HG03460 (cell line): ENCODE measurements at regions not wholly inside any gene's neighbourhood (a gene's known extent, or its start where the extent isn't known, plus 50 kb on each side); places are given as distances from the start of the nearest gene placed in this dataset.
"Not testable (repeated sequence)": the region's sequence is repeated elsewhere in the genome, so short reads cannot be mapped to it uniquely, and the experiment has no call there.

Source experiments
- ATAC-seq: cut with Tn5 transposase; IDR thresholded peaks from one replicate; pipeline ENCODE4 v1.9.1; 2021; ENCODE audit not compliant: unreplicated experiment

DNA sequence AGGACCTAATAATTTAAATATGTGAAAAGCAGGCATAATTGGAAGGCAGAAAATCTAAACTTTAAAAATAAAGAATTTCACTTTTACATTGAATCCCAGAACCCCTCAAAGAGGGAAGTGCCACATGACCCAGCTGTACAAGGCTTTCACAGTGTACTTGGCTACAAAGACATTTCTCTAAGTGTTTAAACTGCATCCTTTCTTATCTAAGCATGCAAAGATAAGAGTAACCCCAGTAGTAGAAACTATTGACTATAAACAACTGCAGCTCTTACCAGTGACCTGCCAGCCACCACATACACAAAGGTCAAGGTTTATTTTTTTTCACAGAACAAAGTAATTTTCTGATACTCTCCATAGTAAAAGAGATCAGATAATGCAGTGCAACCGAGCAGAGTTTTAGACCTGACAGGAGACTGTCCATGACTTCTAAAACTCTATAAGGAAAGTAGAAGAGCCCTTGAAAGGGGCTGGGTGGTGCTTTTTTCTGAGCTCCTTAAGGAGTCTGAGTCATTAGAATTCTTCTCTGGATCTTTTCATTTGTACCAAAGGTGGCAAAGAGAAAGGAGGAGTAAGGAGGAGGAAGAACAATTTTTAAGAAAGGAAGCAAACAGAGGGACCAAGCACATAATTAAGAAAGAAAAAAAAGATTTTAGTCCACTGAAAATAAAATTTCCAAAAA, 750.6 kb downstream of the PRIM2 start:
- ATAC-seq: not testable (repeated sequence)

DNA sequence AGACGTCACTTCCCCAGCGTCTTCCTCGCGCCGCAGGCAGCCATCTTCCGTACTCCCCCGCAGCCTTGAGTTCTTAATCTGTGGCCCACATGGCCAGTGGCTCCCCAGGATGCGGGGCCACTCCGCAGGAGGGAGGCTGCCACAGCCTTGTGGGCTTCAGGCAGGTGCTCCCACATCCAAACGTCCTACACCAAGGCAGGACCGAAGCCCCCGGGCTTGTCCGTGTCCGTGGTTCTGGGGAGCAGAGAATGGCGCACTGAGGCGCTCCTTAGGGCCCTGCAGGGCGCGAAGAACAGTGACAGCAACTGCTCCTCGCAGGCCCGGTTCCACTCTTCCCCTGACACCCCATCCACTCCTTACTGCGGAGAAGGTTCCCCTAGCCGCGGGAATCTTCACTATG, 755.8 kb downstream of the PRIM2 start:
- no peak for ATAC-seq

DNA sequence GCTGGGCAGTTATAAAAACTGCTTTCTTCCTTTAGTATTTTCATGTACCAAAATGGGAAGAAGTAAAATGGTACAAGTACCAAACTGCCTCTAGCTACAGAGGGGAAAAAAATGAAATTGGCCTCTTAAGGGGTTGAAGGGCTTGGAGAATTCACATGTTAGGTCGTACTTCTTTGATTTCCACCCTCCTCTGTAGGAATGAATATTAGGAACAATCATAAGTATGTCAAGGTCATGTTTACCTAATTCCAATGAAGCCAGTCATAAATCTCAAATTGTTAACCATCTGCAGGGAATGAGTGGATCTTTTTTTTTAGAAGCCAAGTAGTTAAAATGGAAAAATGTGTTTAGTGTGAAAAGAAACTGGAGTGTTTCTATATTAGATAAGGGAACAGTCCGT, 772.6 kb downstream of the PRIM2 start:
- ATAC-seq: not testable (repeated sequence)

DNA sequence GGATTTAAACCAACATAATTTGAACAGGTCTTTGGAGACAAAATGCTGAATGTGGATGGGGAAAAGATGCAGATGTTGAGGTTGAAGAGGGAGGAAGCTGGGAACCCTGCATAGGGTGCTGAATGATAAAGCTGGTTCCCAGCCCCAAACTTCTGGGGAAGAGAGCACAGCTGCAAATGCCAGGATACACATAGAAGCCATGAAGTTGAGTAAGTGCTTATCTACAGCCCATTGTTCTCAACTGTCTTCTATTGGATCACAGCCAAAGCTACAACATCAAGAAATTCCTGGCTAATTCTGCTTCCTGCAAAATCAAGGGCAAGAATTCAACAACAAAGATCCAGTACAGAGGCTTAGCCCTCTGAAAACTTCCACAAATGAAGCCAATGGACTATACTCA, 779.8 kb downstream of the PRIM2 start:
- not testable (repeated sequence) for ATAC-seq

DNA sequence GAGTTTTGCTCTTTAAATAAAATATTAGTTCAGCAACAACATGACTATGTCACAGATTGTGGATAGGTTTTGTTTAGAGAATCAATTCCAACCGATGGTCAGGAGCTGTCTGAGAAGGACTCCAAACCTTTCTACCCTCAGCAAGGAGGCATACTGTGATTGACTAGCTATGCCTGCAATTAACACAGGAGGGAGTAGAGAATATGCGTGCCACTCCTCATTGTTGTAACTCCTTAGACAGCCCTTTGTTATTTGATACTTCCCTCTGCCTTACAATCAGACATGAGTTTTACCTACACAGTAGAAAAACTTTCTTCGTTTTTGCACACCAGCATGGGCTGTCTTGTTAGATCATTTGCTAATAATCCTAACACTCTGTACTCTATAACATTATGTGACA, 796.5 kb downstream of the PRIM2 start:
- ATAC-seq: no peak

DNA sequence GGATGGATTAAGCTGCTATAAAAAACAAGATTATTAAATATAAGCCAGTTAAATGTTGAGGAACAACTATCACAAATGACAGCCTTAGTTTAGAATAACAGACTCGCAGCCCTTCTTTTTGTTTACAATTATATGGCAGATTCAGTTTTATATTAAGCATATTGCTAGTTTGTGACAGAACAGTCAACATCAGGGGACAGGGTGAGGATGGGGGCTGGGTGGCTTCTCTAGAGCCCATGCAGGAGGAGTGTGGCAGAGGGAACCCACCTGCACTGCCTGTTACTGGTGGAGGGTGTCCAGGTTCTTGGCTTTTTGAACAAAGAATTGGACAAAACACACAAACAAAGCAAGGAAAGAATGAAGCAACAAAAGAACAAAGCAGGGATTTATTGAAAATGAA, 799.7 kb downstream of the PRIM2 start:
- ATAC-seq: not testable (repeated sequence)

DNA sequence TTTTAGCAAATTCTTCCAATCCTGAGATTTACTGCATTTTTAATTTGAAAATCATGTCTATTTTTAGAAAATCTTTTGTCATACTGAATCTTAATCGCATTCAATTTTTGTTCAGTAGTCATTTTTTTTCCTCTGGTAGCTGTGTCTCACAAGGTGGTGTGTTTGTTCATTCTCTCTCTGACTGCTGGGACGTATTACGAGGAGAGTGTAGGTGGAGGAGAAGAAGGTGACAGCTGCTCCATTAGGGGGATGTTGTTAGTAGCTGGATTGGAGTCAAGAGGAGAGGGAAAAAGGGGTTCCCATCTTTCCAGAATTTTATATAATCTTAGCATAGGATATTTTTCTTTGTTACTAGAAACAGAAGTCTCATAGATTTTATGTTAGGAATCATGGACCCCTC, 804.2 kb downstream of the PRIM2 start:
- not testable (repeated sequence) for ATAC-seq

DNA sequence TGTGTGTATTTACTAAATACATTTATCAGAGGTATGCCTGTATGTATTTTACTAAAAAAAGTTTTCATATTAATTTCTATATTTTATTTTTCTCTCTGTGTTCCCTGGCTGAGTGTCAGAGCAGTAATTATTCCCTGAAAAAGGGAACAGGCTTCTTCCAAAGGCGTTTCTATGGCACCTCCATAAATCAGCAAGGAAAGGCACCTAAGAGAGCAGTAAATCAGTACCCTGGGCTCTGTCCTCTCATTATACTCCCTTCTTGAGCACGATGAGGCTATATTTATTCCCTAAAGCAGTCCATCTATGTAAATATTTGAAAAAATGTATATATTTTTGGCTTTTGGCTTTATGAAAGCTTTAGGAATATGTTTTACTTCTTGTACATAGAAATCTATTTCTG, 806.3 kb downstream of the PRIM2 start:
- not testable (repeated sequence) for ATAC-seq

DNA sequence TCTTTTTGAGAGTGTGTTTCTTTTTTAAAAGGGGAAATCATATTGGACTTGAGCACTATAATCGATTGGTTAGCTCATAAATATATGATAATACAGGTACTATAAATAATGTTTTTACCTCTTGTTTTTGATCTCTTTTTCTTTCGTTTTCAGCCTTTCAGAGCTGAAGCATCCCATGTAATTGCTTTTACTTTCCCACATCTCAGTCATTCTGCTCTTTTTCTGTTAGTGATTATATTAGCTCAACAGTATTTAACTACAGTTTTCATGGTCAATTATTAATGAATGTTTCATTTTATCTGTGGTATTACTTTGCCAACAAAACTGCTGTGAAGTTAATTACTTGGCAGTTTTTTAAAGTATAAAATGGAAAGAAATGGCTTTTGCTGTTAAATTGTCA, 811.1 kb downstream of the PRIM2 start:
- not testable (repeated sequence) for ATAC-seq

DNA sequence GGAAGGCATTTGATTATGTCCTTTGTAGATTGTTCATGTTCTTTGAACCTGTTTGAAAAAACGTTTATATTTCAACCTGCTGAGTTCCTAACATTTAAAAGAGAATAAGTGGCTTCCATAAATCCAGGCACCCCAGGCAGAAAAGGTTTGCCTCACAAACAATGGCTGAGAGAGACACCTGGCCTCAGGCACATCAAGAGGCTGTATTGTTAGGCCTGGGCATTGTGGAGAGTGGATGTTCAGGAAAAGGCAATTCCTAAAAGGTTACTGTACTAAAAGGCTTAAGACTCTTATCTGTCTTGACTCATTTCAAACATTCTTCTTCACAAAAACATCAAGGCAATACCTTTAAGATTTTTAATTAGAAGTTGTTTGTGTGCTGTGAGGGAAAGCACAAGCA, 811.7 kb downstream of the PRIM2 start:
- ATAC-seq: not testable (repeated sequence)

DNA sequence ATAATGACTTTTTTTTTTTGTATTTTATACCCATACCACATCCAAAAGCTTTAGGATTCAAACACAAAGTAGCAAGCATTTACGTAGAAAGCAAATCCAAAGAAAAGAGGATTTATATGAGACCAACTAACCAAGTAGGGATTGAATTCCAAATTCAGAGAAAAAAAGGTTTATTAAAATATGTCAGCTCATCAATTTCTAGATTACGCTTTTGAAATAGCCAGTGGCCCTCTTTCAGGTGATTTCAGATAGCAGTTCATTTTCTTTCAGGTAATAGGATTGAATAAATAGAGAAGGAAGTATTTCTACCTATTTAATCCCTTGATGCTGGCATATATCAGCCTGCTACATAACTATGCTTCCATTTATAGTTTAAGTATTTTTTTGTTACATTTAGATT, 822.3 kb downstream of the PRIM2 start:
- ATAC-seq: not testable (repeated sequence)

DNA sequence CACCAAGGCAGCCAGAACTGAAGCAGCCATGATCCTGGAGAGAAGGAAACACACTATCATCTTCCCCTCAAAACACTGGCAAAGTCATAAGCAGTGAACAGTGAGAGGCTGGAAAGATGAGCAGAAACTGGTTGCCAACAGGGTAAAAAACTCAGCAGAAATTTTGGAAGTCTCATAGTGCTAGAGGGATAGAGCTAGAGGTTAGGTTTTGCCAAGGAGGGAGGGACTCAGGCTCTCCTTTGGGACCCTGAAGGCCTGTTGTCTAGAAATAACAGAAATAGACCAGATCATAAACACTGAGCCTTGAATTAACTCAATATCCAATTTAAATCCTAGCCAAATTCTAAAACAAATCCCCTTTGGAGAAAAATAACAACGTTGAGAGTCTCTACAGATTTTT, 853.6 kb downstream of the PRIM2 start:
- not testable (repeated sequence) for ATAC-seq

DNA sequence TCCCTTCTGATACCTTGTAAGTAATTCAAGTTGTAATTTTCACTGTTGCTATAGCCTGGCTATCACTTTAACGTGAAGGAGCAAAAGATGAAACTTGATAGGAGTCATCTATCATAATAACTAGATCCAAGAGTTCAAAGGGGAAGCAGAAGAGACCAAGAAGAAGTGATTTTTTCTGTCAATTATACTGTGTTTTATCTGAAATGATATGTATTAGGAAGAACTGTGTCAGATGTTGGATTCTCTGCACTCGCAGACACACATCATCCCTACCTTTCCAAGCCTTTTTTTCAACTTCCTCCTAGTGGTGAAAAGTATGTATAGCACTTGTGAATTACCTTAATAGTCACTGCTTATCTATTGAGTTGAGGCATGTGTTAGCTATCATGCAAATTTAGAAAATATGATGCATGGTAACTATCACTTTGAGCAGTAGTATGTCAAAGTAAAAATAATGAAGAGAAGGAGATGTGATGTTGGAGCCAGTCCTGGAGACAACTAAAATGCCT, 864.2 kb downstream of the PRIM2 start:
- ATAC-seq: not testable (repeated sequence)

DNA sequence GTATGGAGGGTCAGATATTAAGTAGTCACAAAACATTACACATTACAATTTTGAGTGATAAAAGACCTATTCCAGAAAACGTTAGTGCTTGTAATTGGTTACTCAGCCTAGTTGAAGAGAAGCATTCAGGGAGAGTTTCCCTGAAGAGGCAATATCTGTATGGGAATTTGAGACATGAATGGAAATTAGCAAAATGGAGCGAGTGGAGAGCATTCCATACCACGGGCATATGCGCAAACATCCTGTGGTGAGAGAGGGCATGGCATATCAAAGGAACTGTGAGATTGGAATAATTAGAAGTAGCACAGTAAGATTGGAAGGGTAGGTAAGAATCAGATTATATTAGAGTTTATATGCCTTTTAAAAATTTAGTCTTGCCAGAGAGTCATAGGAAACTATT, 867.9 kb downstream of the PRIM2 start:
- ATAC-seq: not testable (repeated sequence)

DNA sequence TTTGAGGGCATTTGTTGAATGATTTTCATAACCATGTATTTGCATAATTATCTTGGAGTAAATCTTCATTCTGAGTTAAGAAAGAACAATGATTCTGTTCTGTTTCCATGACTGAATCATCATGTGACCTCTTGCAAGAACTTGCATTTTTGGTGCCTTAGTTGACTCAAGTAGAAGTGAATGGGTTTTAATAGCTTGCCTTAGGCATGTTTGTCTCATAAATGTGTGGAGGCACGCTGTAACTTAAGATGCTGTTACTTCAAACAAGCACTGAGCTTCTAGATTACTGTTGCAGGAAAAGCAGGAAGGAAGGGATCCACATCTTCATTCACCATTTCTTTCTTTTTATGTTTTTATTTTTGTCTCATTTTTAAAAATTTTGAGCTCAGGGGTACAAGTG, 875.8 kb downstream of the PRIM2 start:
- ATAC-seq: not testable (repeated sequence)

DNA sequence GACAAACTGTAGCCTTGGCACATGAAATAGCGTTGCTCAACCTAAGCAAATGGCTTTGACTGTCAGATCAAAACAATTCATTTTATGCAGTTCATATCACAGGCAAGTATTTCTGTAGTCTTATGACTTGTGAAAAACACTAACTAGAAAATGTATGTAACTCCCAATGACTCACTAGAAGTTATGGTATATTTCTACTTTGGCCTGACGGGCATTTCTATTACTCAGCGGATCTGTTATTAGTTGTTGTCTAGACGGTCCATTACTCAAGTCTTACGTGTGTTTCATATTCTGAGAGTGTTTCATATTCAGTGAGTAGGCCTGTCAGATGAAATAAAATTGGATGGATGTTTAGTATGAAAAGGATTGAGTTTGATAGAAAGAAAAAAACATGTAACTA, 880.9 kb downstream of the PRIM2 start:
- no peak for ATAC-seq

DNA sequence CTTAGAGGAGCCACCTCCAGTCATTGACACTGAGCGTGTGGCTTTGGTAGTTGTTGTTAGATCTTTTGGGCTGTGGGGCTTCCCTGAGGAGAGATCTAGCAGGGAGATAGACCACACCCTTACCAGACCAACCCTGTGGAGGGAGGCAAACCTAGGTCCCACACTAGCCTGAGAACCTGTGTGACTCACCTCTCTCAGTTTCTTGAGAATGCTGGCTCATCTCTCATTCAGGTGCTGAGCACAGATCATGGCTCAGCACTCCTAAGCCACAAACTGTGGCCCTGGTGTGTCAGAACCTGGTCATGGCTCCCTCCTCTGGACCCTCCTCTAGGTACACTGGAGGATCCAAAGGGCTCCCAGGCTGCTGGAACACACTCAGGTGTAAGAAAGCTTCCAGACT, 919.7 kb downstream of the PRIM2 start:
- not testable (repeated sequence) for ATAC-seq

DNA sequence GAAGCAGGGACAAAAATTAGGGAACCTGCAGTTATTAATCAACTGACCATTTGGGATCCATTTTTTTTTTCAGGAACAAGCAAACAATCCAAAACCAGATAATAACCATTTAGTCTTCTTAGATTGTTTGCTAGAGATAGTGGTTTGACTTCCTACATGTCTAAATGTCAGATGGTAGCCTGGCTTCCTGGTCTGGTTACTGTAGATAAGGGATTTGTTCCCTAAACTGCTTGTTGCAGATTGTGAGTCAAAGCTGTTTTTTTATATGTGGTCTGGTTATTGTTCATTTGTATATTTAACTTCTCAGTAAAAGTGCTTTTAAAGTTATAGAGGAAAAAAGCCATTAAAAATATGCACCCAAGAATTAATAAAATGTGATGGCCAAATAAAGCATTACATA, 921.0 kb downstream of the PRIM2 start:
- not testable (repeated sequence) for ATAC-seq

DNA sequence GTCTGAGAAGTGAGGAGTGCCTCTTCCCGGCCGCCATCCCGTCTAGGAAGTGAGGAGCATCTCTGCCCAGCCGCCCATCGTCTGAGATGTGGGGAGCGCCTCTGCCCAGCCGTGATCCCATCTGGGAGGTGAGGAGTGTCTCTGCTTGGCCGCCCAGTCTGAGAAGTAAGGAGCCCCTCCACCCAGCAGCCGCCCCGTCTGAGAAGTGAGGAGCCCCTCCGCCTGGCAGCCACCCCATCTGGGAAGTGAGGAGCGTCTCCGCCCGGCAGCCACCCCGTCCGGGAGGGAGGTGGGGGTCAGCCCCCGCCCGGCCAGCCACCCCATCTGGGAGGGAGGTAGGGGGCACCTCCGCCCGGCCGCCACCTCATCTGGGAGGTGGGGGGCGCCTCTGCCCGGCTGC, 940.2 kb downstream of the PRIM2 start:
- not testable (repeated sequence) for ATAC-seq

DNA sequence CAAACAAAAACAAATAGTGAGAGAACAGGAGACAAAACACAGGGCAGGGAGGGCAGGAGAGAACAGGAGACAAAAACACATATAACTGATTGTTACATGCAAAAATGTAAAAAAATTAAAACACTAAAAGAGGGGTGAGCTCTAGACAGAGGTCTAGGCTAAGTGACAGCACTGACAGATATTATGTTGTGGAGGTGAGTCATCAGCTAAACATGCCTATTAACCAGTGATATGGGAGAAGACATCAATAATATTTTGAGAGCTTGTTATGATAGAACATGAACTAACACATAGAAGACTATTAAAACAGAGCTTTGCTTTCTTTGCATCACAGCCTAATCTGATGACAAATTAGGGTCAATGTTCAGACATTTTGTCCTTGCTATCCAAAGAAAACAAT, 972.7 kb downstream of the PRIM2 start:
- ATAC-seq: no peak

DNA sequence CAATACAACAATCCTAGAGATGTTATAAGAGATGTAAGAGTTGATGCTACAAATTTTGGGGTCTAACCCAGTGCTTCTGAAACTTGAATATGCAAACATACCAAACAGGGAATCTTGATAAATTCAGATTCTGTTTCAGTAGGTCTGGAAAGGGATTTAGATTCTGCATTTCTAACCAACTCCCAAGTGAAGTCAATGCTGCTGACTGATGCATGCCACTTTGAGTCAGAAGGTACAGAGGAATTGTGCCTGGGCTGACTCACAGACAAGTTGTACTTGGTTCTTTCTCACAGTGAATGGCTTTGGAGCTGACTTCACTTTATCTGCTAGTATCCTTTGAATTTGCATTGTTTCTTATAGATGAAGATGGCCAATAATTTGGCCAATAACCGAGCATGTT, 973.9 kb downstream of the PRIM2 start:
- not testable (repeated sequence) for ATAC-seq

DNA sequence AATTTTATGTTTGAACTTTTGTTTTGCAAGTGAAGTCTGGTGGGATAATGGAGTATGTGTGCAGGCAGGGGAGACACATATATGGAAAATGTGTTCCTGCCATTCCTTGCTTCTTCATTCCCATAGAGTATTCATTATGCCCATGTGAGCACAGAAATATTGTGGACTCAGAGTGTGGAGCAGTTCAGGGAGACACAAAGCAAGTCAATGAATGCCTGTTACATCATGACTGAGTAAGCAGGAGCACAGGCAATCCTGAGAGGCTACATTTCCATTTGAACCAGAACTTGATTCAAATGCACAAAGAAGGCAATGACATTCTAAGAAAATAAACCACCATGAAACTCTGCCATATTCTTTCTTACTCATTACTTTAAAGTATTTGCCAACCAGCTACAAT, 990.5 kb downstream of the PRIM2 start:
- ATAC-seq: not testable (repeated sequence)

DNA sequence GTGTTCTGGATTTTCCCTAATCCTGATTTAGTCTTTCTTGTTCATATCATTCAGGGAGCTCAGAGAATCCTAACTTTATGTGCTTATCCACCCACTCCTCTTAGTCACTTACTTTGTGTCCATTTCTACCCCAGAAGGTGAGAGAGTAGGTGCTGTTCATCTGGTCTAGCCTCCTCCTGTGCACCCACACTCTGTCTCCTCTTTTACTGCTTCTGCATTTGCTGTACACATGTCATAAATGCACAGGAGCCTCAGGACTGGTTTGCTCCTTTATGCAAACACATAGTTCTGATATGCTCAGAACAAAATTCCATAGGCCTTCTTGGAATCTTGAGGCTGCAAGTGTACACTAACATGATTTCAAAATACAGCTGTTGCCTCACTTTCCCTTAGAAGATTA, 1014.7 kb downstream of the PRIM2 start:
- not testable (repeated sequence) for ATAC-seq
